Activated CD8-positive, alpha-beta memory T cell treated with anti-CD3 and anti-CD28 coated beads for 4 hours (primary cell): ENCODE measurements at regions not wholly inside any gene's neighbourhood (a gene's known extent, or its start where the extent isn't known, plus 50 kb on each side); places are given as distances from the start of the nearest gene placed in this dataset.
"Not testable (repeated sequence)": the region's sequence is repeated elsewhere in the genome, so short reads cannot be mapped to it uniquely, and the experiment has no call there.

Experiments used
- DNase-seq, 2 donors: peaks; one replicate each; pipeline ENCODE4 v3.0.0-alpha.2; 2020; ENCODE audit warnings: low read depth in 2 of 2

- DNase-seq, result no peak
These were observed 156.4 kb upstream of the CARMIL1 start for GRCh38 chr6:25122622-25123237.

GRCh38 chr6:25124216-25124715, 154.9 kb upstream of the CARMIL1 start:
- no peak for DNase-seq

- no peak for DNase-seq
These were observed 153.4 kb upstream of the CARMIL1 start for GRCh38 chr6:25125736-25126135.

- no peak for DNase-seq
These were observed 151.9 kb upstream of the CARMIL1 start for GRCh38 chr6:25127076-25127837.

GRCh38 chr6:25130518-25130917, 148.7 kb upstream of the CARMIL1 start:
- DNase-seq, result no peak

GRCh38 chr6:25132934-25133333, 146.2 kb upstream of the CARMIL1 start:
- no peak for DNase-seq

GRCh38 chr6:25133568-25133967, 145.6 kb upstream of the CARMIL1 start:
- DNase-seq, result no peak

GRCh38 chr6:25136854-25137253, 142.3 kb upstream of the CARMIL1 start:
- DNase-seq, result no peak

GRCh38 chr6:25137480-25137879, 141.7 kb upstream of the CARMIL1 start:
- DNase-seq, result no peak

GRCh38 chr6:25137916-25138232, 141.3 kb upstream of the CARMIL1 start:
- no peak for DNase-seq

- DNase-seq, result peak; percentile 22 to 54
These were observed 140.8 kb upstream of the CARMIL1 start for GRCh38 chr6:25138233-25138933.

GRCh38 chr6:25138934-25139415, 140.2 kb upstream of the CARMIL1 start:
- no peak for DNase-seq

- DNase-seq, result not testable (repeated sequence)
These were observed 139.6 kb upstream of the CARMIL1 start for GRCh38 chr6:25139608-25140007.

GRCh38 chr6:25142506-25142905, 136.7 kb upstream of the CARMIL1 start:
- no peak for DNase-seq

GRCh38 chr6:25144919-25145318, 134.3 kb upstream of the CARMIL1 start:
- DNase-seq, result no peak

GRCh38 chr6:25147223-25147622, 132.0 kb upstream of the CARMIL1 start:
- DNase-seq, result no peak

- DNase-seq, result no peak
These were observed 129.1 kb upstream of the CARMIL1 start for GRCh38 chr6:25150031-25150430.

GRCh38 chr6:25150863-25151262, 128.3 kb upstream of the CARMIL1 start:
- no peak for DNase-seq

GRCh38 chr6:25153079-25153478, 126.1 kb upstream of the CARMIL1 start:
- DNase-seq, result no peak

- DNase-seq, result no peak
These were observed 125.1 kb upstream of the CARMIL1 start for GRCh38 chr6:25154034-25154596.

- DNase-seq, result no peak
These were observed 124.0 kb upstream of the CARMIL1 start for GRCh38 chr6:25155211-25155610.

GRCh38 chr6:25156123-25156522, 123.1 kb upstream of the CARMIL1 start:
- no peak for DNase-seq
